GM18861 (cell line): ENCODE measurements at regions not wholly inside any gene's neighbourhood (a gene's known extent, or its start where the extent isn't known, plus 50 kb on each side); places are given as distances from the start of the nearest gene placed in this dataset.
"Not testable (repeated sequence)": the region's sequence is repeated elsewhere in the genome, so short reads cannot be mapped to it uniquely, and the experiment has no call there.

Source experiments
- ATAC-seq: cut with Tn5 transposase; IDR thresholded peaks from one replicate; pipeline ENCODE4 v1.9.1; 2021; ENCODE audit not compliant: unreplicated experiment

- ATAC-seq = no peak
Measured at GRCh38 chr6:170003451-170004160, 252.2 kb downstream of the ERMARD start.

- ATAC-seq = no peak
Measured at GRCh38 chr6:170003027-170003426, 251.6 kb downstream of the ERMARD start.

DNA sequence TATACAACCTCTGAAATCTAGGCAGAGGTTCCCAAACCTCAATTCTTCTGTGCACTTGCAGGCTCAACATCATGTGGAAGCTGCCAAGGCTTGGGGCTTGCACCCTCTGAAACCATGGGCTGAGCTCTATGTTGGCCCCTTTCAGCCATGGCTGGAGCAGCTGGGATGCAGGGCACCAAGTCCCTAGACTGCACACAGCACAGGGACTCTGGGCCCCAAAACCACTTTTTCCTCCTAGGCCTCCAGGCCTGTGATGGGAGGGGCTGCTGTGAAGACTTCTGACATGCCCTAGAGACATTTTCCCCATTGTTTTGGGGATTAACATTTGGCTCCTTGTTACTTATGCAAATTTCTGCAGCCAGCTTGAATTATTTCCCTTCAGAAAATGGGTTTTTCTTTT lies 250.4 kb downstream of the ERMARD start:
- not testable (repeated sequence) for ATAC-seq

DNA sequence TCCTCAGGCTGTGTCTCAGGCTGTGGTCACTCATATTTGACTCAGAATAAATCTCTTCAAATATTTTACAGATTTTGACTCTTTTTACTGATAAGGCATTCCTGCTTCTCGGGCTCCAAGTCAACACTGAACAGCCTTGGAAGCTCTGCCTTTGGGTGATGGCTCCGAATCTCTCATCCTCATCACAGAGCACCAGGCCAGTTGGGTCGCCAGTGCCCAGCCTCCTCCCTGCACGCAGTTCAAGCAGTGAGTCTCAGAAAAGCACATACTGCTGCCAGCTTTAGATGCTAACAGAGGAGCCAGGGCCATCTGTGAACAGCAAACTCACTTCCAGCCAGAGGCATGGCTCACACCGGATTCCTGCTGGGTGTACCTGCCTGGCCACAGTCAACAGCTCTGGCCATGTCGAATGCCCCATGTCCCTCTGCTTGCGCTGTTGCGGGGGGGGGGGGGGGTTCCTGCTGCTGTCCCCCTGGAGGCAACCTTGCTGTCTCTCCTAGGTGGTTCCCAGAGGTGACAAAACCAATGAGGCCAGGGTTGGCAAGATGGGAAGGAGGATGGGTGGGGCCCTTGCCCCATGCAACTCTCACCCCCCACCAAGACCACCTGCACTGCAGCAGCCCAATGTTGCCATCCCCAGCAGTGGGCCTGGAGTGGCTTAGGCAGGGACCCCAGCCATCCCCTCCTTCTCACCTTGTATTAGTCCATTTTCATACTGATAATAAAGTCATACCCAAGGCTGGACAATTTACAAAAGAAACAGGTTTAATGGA lies 248.8 kb downstream of the ERMARD start:
- ATAC-seq = no peak

GRCh38 chr6:169999367-169999766 lies 247.9 kb downstream of the ERMARD start:
- no peak for ATAC-seq

- ATAC-seq = no peak
Measured at GRCh38 chr6:169998457-169998856, 247.0 kb downstream of the ERMARD start.

- no peak for ATAC-seq
Measured at GRCh38 chr6:169997930-169998218, 246.5 kb downstream of the ERMARD start.

GRCh38 chr6:169997187-169997929 lies 245.9 kb downstream of the ERMARD start:
- ATAC-seq = no peak

- no peak for ATAC-seq
Measured at GRCh38 chr6:169996378-169997051, 245.1 kb downstream of the ERMARD start.

GRCh38 chr6:169994739-169995138 lies 243.3 kb downstream of the ERMARD start:
- ATAC-seq = no peak

DNA sequence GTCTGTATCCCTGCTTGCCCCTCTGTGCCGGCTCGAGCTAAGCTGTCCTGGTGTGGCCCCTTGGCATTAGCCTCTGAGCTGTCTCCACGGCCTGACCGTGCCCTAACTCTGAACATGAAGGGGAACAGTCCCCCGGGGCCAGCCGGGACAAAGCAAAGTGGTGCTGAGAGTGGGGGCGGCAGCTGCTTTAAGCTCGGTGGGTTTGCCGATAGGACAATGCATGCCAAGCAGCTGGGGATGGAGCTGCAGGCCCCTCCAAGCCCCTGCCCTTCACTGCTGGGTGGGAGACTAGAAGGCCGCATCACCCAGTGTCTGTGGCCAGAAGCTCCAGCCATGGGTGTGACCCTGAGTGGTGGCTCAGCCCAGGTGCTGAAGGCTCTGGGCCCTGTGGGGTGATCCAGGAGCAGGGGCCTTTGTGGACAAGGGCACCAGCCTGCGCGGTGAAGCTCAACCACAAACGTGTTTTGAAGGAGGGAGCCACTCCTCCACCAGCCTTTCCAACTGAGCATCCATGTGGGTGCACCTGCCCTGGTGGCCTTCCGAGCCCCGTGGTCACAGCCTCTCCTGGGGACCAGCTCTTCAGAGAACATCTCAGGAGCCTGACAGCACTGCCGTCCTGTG lies 242.5 kb downstream of the ERMARD start:
- ATAC-seq = no peak

- no peak for ATAC-seq
Measured at GRCh38 chr6:169991913-169992312, 240.5 kb downstream of the ERMARD start.

DNA sequence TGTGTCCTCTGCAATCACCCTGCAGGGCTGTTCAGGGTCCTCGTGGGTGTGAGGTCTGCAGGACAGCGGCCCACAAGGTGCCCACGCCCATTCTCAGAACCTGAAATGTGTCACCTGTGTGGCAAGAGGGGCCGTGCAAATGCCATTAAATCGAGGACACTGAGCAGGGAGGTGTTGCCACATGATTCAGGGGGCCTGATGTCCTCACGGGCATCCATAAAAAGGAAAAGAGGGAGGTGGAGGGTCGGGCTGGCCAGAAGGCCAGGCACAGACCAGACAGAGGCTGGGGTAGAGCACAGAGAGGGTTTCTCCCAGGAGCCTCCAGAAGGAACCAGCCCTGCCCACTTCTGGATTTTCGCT lies 239.6 kb downstream of the ERMARD start:
- ATAC-seq = no peak

DNA sequence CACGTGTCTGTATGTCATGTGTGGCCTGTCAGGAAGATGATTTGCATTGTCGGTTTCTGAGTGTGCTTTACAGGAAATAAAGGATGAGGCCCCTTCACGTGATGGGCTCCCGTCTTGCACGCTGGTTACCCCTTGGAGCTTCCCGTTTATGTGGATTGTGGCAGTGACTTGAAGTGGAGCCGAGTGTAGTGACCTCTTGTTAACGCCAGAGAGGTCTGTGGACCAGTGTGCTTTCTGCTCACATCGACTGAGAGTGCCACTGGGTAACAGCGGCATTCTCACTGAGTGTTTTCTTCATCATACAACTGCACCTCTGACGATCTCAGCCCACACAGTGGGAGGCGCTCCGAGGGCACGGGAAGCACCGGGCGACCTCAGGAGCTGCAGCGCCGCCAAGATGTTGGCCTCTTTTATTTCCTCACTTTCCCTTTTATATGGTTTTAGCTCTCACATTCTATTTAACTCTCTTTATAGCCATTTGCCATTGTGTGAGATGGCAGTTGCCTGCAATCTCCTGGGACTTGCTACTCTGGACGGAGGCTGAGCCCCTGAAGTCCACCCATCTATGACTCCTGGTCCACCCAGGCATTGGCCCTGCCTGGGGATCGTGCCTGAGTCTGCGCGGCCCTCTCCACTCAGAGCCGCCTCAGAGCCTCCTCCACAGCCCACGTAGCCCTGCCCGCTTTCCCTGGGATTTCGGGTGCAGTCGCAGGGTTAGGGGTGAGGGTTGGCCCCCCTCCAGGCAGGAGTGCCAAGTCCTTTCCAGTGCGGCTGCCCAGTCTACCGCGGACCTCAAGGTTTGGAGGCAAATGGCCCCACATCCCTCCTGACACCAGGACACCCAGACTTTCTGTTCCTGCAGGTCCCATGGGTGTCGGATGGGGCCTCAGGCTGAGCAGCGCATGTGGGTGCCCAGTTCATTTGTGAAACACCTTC lies 238.9 kb downstream of the ERMARD start:
- ATAC-seq = peak; percentile 63

GRCh38 chr6:169989594-169989993 lies 238.2 kb downstream of the ERMARD start:
- no peak for ATAC-seq

DNA sequence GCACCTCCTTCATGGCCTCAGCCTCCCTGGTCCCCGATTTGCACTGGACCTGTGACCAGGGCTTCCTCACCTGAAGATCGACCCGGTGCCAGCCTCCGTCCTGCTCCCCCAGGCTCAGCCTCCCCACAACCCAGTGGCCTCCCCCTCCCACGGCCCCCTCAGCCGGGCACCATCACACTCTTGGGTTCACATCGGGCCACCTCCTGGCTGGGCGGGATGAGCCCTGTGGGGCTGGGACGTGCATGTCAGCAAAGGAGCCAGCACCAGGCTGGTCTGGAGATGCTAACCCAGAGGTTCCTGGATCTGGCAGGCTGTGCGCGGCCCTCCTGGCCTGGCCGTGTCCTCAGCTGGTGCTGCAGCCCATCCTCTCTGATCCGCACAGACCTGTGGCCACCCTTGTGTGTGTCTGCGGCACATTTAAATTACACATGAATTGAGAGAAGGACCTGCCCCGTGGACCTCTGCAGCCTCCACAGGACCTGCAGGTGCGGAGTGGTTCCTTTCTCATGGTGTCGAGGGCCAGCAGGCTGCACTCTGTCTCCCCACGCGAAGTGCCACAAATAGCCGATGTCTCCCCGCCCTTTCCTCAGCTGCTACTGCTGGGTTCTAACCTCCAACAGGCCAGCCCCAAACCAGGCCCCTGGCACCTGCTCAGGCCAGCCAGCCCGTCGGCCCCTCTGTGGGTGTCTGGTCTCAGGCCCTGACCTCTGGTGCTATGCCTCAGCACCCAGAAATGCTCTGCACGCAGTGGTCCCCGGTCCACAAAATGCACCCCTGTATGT lies 237.5 kb downstream of the ERMARD start:
- ATAC-seq = no peak

DNA sequence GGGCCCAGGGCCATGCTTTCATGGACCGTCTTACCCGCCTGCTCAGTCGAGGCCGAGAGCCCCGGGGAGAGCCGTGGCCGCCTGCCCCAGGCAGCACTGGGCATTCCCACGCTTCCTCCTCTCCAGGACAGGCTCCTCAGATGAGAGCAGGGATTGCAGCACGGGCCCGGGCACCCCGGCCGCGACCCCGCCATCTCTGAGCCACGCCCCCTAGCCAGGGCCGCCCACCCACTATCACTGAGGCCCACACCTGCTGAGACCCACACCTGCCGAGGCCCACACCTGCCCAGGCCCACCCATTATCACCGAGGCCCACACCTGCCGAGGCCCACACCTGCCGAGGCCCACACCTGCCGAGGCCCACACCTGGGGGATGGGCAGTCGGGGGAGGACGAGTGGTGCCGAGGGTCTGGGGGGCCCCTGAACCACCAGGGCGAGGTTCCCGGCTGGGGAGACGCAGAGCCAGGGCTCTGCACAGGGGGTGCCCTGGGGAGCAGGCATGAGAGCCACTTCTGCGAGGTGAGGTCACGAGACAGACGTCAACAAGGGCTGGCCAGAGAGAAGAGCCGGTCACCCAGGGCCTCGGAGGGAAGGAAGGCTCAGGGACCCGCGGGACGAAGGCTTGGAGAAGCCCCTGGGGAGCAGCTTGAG lies 235.6 kb downstream of the ERMARD start:
- ATAC-seq = no peak

DNA sequence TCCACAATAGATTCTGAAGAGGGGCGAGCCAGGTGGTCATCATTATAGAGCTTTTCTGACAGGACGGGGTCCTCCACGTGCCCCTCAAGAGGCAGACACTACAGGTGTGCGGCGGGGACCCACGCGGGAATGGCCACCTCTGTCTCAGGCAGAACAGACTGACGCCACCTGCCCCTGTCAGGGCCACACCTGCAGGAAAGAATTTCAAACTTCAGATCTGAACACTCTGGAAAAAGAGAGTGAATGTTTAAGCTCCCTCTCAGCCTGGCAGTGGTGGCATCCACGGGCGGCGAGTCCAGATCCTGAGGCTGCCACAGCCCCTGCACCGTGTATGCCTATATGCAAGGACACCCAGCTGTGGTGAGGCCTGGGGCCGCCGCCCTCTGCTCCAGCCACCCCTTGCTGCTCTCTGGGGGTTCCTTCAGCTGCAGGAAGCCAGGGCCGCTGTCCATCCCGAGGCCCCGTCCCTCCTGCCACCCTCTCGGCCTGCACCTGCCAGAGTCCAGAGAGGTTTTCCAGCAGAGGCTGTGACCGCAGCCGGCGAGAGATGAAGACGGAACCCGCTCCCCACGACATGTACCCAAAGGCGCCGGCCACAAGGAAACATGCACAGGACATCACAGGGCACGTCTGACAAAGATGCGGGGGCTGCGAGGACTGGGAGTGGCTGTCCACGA lies 234.9 kb downstream of the ERMARD start:
- no peak for ATAC-seq
